ENCODE measurements at regions not wholly inside any gene's neighbourhood (a gene's known extent, or its start where the extent isn't known, plus 50 kb on each side); places are given as distances from the start of the nearest gene placed in this dataset.

DNA sequence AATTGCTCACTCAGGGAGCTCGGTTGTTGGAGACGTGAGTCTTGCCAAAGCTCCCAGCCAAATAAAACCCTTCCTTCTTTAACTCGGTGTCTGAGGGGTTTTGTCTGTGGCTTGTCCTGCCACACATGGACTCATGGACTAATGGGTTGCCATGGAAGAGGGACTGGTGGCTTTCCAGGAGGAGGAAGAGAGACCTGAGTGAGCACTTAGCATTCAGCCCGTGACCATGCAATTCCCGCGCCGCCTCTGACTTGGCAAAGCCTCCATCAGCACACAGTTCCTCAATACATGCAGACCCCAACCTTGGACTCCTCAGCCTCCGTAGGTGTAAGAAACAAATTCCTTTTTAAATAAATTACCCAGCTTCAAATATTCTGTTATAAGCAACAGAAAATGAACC is 57.3 kb upstream of the TMEM18 start:
- TF ChIP-seq, protein P1, sequence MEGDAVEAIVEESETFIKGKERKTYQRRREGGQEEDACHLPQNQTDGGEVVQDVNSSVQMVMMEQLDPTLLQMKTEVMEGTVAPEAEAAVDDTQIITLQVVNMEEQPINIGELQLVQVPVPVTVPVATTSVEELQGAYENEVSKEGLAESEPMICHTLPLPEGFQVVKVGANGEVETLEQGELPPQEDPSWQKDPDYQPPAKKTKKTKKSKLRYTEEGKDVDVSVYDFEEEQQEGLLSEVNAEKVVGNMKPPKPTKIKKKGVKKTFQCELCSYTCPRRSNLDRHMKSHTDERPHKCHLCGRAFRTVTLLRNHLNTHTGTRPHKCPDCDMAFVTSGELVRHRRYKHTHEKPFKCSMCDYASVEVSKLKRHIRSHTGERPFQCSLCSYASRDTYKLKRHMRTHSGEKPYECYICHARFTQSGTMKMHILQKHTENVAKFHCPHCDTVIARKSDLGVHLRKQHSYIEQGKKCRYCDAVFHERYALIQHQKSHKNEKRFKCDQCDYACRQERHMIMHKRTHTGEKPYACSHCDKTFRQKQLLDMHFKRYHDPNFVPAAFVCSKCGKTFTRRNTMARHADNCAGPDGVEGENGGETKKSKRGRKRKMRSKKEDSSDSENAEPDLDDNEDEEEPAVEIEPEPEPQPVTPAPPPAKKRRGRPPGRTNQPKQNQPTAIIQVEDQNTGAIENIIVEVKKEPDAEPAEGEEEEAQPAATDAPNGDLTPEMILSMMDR (conservative IDR thresholded peaks at IDR 0.05), result no peak
- Mint-ChIP-seq H3K27ac (ENCODE audit: unreplicated experiment) (peak overlapping the region; percentile 75), H3K27me3 (ENCODE audit: low read depth) (no peaks in the 10 kb centered on the region), H3K4me3 (no peak overlapping the region), H3K9me3 (no peaks in the 10 kb centered on the region), H3K36me3 (ENCODE audit: low read depth) (no peaks in the 10 kb centered on the region), H3K4me1 (peaks cover 9% of the 10 kb centered on the region)
- DNase-seq (ENCODE audit: low read depth, low spot score), result no peak

DNA sequence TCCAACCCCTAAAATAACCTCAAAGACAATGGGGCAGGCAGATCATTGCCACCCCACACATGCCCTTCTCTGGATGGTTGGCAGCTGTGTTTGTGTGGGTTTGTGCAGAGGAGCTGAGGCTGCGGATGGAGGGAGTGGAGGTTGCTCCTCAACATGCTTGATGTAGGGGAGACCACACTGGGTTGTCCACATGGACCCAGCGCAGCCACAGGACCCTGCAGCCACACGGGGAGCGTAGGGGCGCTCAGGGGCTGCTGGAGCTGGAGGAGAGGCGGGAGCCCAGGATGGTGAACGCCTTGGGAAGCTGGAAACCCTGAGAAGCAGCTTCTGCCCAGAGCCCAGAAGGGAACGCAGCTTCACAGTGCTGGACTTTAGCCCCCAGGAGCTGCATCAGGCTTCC is 56.3 kb upstream of the TMEM18 start:
- TF ChIP-seq, protein P1 (conservative IDR thresholded peaks at IDR 0.05), result no peak
- Mint-ChIP-seq H3K4me3 (no peak overlapping the region), H3K27me3 (ENCODE audit: low read depth) (no peaks in the 10 kb centered on the region), H3K9me3 (no peaks in the 10 kb centered on the region), H3K4me1 (peaks cover 10% of the 10 kb centered on the region), H3K36me3 (ENCODE audit: low read depth) (no peaks in the 10 kb centered on the region), H3K27ac (ENCODE audit: unreplicated experiment) (no peak overlapping the region)
- DNase-seq (ENCODE audit: low read depth, low spot score), result no peak

DNA sequence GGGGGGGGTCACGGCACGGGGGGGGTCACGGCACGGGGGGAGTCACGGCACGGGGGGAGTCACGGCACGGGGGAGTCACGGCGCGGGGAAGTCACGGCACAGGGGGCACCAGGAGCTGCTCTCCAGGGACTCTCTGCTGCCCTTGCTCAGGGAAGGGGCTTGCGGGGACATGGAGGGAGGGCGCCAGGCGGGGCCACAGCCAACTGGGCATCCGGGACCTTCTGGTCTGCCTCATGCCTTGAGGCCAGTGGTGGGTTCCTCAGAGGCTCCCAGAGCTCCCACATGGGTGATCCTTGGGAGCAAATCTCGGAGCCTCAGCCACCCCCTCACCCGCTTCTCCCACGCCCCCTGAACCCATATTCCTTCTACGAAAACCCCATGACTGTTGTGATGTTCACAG is 55.8 kb upstream of the TMEM18 start:
- Mint-ChIP-seq H3K27me3 (ENCODE audit: low read depth) (no peaks in the 10 kb centered on the region), H3K27ac (ENCODE audit: unreplicated experiment) (no peak overlapping the region), H3K4me1 (peaks cover 10% of the 10 kb centered on the region), H3K4me3 (no peak overlapping the region), H3K9me3 (no peaks in the 10 kb centered on the region), H3K36me3 (ENCODE audit: low read depth) (no peaks in the 10 kb centered on the region)
- TF ChIP-seq, protein P1 (conservative IDR thresholded peaks at IDR 0.05), result no peak
- no peak for DNase-seq (ENCODE audit: low read depth, low spot score)

DNA sequence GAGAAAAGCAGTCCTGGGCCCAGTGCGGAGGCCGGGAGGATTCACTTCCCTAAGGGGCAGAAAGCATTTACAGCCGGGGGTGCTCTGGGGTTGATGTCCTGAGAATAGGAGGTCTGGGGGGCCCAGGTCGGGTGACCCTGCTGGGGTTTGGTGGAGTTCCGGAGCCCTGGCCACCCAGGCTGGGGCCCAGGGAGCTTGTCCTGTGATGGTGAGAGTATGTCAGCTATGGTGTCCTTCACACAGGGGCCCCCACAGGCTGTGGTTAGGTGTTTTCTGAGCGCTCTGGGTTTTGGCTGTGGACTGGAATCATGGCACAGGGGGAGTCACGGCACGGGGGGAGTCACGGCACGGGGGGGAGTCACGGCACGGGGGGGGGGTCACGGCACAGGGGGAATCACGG is 54.5 kb upstream of the TMEM18 start:
- no peaks in the 10 kb centered on the region for H3K27me3 Mint-ChIP-seq (ENCODE audit: low read depth)
- TF ChIP-seq, protein P1 (conservative IDR thresholded peaks at IDR 0.05), result no peak
- H3K4me3 Mint-ChIP-seq, result no peak overlapping the region
- H3K4me1 Mint-ChIP-seq, result peaks cover 10% of the 10 kb centered on the region
- no peaks in the 10 kb centered on the region for H3K9me3 Mint-ChIP-seq
- H3K36me3 Mint-ChIP-seq (ENCODE audit: low read depth), result no peaks in the 10 kb centered on the region
- no peak overlapping the region for H3K27ac Mint-ChIP-seq (ENCODE audit: unreplicated experiment)
- no peak for DNase-seq (ENCODE audit: low read depth, low spot score)

DNA sequence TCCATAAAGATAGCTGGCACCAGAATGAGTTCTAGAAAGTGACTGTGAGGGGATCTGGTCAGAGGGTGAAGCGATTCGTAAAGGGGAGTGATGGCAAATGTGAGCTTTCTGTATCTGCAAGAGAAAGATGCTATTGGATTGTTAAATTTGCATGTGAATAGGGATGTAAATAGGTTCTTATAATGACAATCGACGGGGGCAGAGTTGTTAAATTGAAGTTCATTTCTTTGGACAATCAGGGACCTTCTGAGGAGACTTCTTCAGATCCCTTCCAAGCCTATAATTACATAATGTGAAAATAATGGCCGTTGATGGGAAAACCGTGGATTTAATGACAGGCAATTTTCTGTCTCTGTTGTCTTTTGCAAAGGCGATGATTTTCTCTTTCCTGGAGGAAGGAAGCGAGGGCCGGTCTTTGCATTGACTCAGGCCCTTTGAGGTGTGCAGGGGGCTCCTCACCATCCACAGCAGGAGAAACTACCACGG is 52.2 kb upstream of the TMEM18 start:
- H3K4me1 Mint-ChIP-seq, result peaks cover 6% of the 10 kb centered on the region
- H3K9me3 Mint-ChIP-seq, result no peaks in the 10 kb centered on the region
- TF ChIP-seq, protein P1 (conservative IDR thresholded peaks at IDR 0.05), result no peak
- H3K36me3 Mint-ChIP-seq (ENCODE audit: low read depth), result no peaks in the 10 kb centered on the region
- no peak overlapping the region for H3K27ac Mint-ChIP-seq (ENCODE audit: unreplicated experiment)
- no peaks in the 10 kb centered on the region for H3K27me3 Mint-ChIP-seq (ENCODE audit: low read depth)
- no peak for DNase-seq (ENCODE audit: low read depth, low spot score)
- H3K4me3 Mint-ChIP-seq, result no peak overlapping the region

DNA sequence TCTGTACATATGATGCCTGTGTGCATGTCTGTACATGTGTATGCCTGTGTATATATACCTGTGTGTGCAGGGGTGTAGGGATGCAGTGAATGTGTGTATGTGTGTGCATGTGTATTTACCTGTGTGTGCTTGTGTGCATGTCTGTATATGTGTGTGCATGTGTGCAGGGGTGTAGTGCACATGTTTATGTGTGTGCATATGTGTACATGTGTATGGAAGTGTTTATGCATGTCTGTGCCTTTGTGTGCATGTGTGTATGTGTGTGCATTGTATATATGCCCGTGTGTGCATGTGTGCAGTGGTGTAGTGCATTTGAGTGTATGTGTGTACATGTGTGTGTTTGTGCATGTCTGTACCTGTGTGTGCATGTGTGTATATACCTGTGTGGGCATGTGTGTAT is 51.0 kb upstream of the TMEM18 start:
- H3K36me3 Mint-ChIP-seq (ENCODE audit: low read depth), result no peaks in the 10 kb centered on the region
- TF ChIP-seq, protein P1 (conservative IDR thresholded peaks at IDR 0.05), result no peak
- no peak overlapping the region for H3K4me3 Mint-ChIP-seq
- H3K27ac Mint-ChIP-seq (ENCODE audit: unreplicated experiment), result no peak overlapping the region
- DNase-seq (ENCODE audit: low read depth, low spot score), result no peak
- no peaks in the 10 kb centered on the region for H3K9me3 Mint-ChIP-seq
- H3K27me3 Mint-ChIP-seq (ENCODE audit: low read depth), result no peaks in the 10 kb centered on the region
- H3K4me1 Mint-ChIP-seq, result peaks cover 6% of the 10 kb centered on the region

All from neural crest cell (in vitro differentiated cells).